HG02571 (cell line): ENCODE measurements at regions not wholly inside any gene's neighbourhood (a gene's known extent, or its start where the extent isn't known, plus 50 kb on each side); places are given as distances from the start of the nearest gene placed in this dataset.
"Not testable (repeated sequence)": the region's sequence is repeated elsewhere in the genome, so short reads cannot be mapped to it uniquely, and the experiment has no call there.

ENCODE experiments used
- ATAC-seq: cut with Tn5 transposase; IDR thresholded peaks from one replicate; pipeline ENCODE4 v1.9.1; 2021; ENCODE audit warnings: mild to moderate bottlenecking, moderate library complexity; ENCODE audit not compliant: unreplicated experiment

DNA sequence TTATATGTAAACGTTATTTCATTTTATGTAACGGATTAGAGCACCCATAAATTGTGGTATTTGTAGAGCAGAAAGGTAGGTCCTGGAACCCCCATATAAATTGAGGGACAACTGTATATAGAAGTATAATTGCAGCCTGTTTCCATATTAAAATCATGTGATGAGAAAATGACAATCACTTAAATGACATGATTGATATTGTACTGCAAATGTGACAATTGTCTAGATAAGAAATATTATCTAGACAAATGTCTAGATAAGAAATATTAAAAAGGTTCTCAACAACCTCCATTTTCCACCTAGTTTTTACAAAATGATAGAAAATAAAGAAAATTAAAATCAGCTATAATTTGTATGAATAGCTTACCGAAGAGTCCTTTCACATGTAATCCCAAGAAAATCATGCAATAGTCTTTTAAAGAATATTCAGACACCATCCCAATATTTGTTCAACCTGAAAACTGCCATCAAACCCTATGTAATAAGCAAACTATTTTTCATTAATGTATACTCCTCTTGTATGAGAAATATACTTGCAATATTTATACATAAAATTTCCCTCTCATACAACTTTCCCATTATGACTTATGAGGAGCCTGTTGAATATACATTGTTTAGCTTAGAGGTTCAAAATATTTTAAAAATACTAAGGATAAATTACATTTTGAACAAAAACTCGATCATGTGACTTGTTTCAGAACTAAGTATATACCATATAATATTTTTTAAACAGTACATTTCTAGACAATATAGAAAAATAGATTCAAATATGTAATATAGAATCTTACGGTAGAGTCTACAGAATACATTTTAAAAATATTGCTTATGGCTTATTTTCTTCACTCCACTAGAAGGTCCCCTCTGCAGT, 153.2 kb downstream of the CRPPA start:
- ATAC-seq = no peak

- ATAC-seq = no peak
Observed at GRCh38 chr7:16266877-16267276, 154.5 kb downstream of the CRPPA start.

- ATAC-seq = not testable (repeated sequence)
Observed at GRCh38 chr7:16266470-16266869, 154.9 kb downstream of the CRPPA start.

- no peak for ATAC-seq
Observed at GRCh38 chr7:16265863-16266458, 155.4 kb downstream of the CRPPA start.

GRCh38 chr7:16264823-16265804, 156.2 kb downstream of the CRPPA start:
- no peak for ATAC-seq

GRCh38 chr7:16264036-16264819, 157.1 kb downstream of the CRPPA start:
- no peak for ATAC-seq

DNA sequence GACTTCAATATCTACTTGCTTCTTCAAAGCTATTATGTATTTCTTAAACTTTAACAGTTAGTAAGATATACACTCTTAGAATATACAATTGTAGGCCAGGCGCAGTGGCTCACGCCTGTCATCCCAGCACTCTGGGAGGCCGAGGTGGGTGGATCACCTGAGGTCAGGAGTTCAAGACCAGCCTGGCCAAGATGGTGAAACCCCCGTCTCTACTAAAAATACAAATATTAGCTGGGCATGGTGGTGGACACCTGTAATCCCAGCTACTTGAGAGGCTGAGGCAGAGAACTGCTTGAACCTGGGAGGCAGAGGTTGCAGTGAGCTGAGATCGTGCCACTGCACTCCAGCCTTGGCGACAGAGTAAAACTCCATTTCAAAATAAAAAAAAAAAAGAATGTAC, 158.0 kb downstream of the CRPPA start:
- ATAC-seq = not testable (repeated sequence)

- ATAC-seq = no peak
Observed at GRCh38 chr7:16261654-16262053, 159.7 kb downstream of the CRPPA start.

- ATAC-seq = no peak
Observed at GRCh38 chr7:16261100-16261499, 160.2 kb downstream of the CRPPA start.

GRCh38 chr7:16260236-16260728, 161.1 kb downstream of the CRPPA start:
- no peak for ATAC-seq

GRCh38 chr7:16256419-16256818, 164.9 kb downstream of the CRPPA start:
- ATAC-seq = not testable (repeated sequence)

DNA sequence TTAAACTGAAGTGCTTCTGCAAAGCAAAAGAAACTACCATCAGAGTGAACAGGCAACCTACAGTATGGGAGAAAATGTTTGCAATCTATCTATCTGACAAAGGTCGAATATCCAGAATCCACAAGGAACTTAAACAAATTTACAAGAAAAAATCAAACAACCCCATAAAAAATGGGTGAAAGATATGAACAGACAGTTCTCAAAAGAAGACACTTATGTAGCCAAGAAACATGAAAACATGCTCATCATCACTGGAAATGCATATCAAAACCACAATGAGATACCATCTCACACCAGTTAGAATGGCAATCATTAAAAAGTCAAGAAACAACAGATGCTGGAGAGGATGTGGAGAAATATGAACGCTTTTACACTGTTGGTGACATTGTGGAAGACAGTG, 165.4 kb downstream of the CRPPA start:
- not testable (repeated sequence) for ATAC-seq

- not testable (repeated sequence) for ATAC-seq
Observed at GRCh38 chr7:16250655-16251054, 170.7 kb downstream of the CRPPA start.

DNA sequence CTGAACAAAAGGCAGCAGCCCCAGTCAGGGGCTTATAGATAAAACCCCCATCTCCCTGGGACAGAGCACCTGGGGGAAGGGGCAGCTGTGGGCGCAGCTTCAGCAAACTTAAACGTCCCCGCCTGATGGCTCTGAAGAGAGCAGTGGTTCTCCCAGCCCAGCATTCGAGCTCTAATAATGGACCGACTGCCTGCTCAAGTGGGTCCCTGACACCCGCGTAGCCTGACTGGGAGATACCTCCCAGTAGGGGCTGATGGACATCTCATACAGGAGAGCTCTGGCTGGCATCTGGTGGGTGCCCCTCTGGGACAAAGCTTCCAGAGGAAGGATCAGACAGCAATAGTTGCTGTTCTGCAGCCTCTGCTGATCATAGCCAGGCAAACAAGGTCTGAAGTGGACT, 172.1 kb downstream of the CRPPA start:
- ATAC-seq = not testable (repeated sequence)

- not testable (repeated sequence) for ATAC-seq
Observed at GRCh38 chr7:16248556-16248955, 172.8 kb downstream of the CRPPA start.

GRCh38 chr7:16244469-16244868, 176.9 kb downstream of the CRPPA start:
- ATAC-seq = no peak

GRCh38 chr7:16242920-16243319, 178.4 kb downstream of the CRPPA start:
- ATAC-seq = no peak

DNA sequence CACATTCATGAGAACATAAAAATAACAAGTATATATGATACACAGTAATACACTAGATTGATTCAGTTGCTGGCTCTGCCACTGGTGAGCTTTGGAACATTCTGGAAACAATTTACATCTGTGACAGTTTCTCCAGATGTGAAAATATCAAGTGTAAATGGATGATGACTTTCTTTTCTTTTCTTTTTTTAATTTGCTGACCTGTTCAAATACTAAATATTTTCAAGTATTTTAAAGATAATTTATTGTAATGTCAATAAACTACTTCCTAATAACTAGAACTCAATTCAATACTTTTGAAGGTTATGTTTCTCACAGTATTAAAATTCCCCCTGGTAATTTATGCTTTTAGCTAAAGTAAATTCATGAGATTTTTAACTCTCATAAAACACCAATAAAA, 180.3 kb downstream of the CRPPA start:
- ATAC-seq = no peak

DNA sequence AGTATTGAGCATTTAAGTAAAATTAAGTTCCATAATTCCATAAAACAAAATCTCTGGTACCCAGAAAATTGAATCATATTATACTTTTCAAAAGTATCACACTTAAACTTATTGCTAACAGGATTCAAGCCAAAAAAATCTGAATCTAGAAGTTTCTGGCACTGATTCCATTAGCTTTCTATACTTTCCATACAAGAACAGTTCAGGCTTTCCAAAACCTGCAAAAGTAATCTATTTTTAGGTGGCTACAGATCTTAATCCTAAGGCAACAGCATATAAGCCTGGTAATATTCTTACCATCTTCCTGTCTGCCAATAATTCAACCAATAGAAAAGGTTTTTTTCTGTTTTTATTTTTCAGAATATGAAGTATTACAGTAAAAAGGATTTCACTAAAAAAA, 185.0 kb downstream of the CRPPA start:
- ATAC-seq = no peak
